ENCODE measurements at regions not wholly inside any gene's neighbourhood (a gene's known extent, or its start where the extent isn't known, plus 50 kb on each side); places are given as distances from the start of the nearest gene placed in this dataset.

DNA sequence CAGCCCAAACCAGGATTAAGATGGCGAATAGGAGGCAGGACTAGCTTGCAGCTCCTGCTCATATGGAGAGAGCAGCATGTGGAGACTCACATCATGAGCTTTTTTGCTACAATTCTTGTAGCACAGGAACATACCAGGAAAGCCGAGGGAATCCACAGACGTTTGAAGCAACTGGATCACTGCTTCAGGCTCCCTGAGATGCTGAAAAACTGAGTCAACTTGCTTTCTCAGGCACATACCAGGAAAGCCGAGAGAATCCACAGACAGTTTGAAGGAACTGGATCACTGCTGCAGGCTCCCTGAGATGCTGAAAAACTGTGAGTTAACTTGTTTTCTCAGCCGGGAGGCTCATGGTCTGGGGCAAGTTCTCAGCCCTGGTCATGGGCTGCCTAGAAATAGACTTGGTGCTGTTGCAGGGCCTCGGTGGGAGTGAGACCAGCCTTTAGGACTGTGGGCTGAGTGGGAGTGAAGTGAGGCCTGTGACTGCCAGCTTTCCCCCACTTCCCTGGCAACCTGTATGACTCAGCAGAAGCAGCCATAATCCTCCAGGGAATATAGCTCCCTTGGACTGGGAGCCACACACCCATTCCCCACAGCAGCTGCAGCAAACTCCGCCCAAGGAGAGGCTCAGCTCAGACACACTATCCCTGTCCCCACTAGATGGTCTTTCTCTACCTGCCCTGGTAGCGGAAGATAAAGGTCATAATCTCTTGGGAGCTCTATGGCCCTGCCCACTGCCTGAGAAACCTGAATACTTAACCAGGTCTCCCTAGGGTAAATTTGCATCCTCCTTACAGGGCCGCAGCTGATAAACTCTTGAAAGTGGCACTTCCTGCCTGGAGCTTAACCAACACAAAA, 51.9 kb upstream of the PFN2 start:
- in situ Hi-C loops (cut with MboI; ENCODE audit: low pct_unique_long_range_greater_than_20kb in 2 of 9, low sequenced_read_pairs in 9 of 9, unreplicated experiment in 9 of 9), result no loop called here
- peak in 4 of 8 experiments; percentile 29 to 91 (median 46) for ATAC-seq (replicated peaks in 6 of 8)
- H3K4me3 ChIP-seq, result no peak overlapping the region
- no peak overlapping the region for H3K27ac ChIP-seq
- H3K4me1 ChIP-seq (replicated peaks in 1 of 2), result no peaks in the 10 kb centered on the region
- 48 to 100% (median 87%) methylated on average over 1 to 7 of the region's 9 CpGs; no CpG with 5 or more reads in 2 of the 10 experiments for WGBS, 10 experiments

DNA sequence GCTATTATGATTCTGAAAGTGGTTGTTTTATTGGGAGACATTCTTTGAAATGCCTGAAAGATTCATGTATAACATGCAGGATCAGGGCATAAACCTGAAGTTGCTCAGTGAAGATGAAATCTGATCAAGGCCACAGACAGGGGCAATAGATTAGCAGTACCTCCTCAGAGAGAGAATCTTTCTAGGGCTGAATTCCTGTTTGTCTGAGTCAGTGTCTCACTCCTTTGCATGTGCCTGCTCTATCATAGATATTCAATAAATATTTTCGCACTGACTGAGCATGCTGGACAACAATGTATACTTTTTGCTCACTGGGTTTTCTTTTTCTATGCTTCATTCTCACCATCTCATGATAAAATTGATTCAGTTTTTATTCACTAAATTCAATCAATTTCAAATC, 49.8 kb upstream of the PFN2 start:
- WGBS, 10 experiments, result 36 to 100% (median 91%) methylated on average over 1 of the region's 1 CpG; no CpG with 5 or more reads in 1 of the 10 experiments
- peak in 2 of 8 experiments; percentile 64 to 65 for ATAC-seq (replicated peaks in 6 of 8)
- peaks cover 0 to 3% of the 10 kb centered on the region in 2 donors for H3K4me1 ChIP-seq (replicated peaks in 1 of 2)
- H3K27ac ChIP-seq, result no peak overlapping the region
- in situ Hi-C loops (cut with MboI; ENCODE audit: low pct_unique_long_range_greater_than_20kb in 2 of 9, low sequenced_read_pairs in 9 of 9, unreplicated experiment in 9 of 9), result no loop called here
- H3K4me3 ChIP-seq, result no peak overlapping the region
